ENCODE measurements at regions not wholly inside any gene's neighbourhood (a gene's known extent, or its start where the extent isn't known, plus 50 kb on each side); places are given as distances from the start of the nearest gene placed in this dataset.

- Histone ChIP-seq H3K9me3 (no peaks in the 10 kb centered on the region), H3K27me3 (no peaks in the 10 kb centered on the region), H3K27ac (no peak overlapping the region), H3K4me1 (no peaks in the 10 kb centered on the region), H3K36me3 (no peaks in the 10 kb centered on the region), H3K4me3 (no peak overlapping the region)
- TF ChIP-seq POLR2A (IDR thresholded peaks at IDR 0.05) (no peak), EP300 (IDR thresholded peaks at IDR 0.05) (no peak)
- no peak for DNase-seq (ENCODE audit: low spot score in 2 of 2)
- 40 to 45% methylated on average over 2 of the region's 2 CpGs for WGBS, 2 donors
Observed at GRCh38 chr3:66705076-66705475, 204.3 kb upstream of the LRIG1 start.

GRCh38 chr3:66706890-66707289, 206.1 kb upstream of the LRIG1 start:
- H3K27ac ChIP-seq, result no peak overlapping the region
- no peak for DNase-seq (ENCODE audit: low spot score in 2 of 2)
- TF ChIP-seq, protein P1, sequence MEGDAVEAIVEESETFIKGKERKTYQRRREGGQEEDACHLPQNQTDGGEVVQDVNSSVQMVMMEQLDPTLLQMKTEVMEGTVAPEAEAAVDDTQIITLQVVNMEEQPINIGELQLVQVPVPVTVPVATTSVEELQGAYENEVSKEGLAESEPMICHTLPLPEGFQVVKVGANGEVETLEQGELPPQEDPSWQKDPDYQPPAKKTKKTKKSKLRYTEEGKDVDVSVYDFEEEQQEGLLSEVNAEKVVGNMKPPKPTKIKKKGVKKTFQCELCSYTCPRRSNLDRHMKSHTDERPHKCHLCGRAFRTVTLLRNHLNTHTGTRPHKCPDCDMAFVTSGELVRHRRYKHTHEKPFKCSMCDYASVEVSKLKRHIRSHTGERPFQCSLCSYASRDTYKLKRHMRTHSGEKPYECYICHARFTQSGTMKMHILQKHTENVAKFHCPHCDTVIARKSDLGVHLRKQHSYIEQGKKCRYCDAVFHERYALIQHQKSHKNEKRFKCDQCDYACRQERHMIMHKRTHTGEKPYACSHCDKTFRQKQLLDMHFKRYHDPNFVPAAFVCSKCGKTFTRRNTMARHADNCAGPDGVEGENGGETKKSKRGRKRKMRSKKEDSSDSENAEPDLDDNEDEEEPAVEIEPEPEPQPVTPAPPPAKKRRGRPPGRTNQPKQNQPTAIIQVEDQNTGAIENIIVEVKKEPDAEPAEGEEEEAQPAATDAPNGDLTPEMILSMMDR (IDR thresholded peaks at IDR 0.05), result no peak
- no peak for TF ChIP-seq EP300 (IDR thresholded peaks at IDR 0.05)
- TF ChIP-seq POLR2A (IDR thresholded peaks at IDR 0.05), result no peak
- H3K4me1 ChIP-seq, result no peaks in the 10 kb centered on the region
- H3K27me3 ChIP-seq, result no peaks in the 10 kb centered on the region
- H3K4me3 ChIP-seq, result no peak overlapping the region
- 87 to 91% methylated on average over 3 of the region's 3 CpGs for WGBS, 2 donors
- no peaks in the 10 kb centered on the region for H3K9me3 ChIP-seq
- H3K36me3 ChIP-seq, result no peaks in the 10 kb centered on the region

DNA sequence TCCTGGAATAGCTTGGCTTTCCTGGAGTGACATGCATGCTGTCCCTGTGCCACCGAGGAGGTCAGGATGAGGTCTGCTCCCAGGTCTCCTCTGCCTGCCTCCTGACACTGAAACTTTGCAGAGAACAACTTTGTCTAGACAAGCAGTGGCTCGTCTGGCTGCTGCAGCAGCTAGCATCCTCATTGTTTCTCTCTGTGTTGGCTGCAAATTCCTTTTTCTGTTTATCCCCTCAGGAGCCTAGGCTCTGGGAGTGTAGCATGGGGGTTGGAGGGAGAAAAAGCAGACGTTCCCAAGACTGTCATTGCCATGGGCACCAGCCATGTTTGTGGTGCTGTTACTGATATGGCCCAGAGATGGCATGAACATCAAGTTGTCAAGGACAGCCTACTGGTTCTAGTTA, 208.7 kb upstream of the LRIG1 start:
- Histone ChIP-seq H3K4me1 (no peaks in the 10 kb centered on the region), H3K27me3 (no peaks in the 10 kb centered on the region), H3K9me3 (no peaks in the 10 kb centered on the region), H3K36me3 (no peaks in the 10 kb centered on the region), H3K4me3 (no peak overlapping the region), H3K27ac (no peak overlapping the region)
- no peak for TF ChIP-seq POLR2A (IDR thresholded peaks at IDR 0.05)
- no peak for TF ChIP-seq EP300 (IDR thresholded peaks at IDR 0.05)
- TF ChIP-seq, protein P1 (IDR thresholded peaks at IDR 0.05), result no peak
- no peak for DNase-seq (ENCODE audit: low spot score in 2 of 2)
- WGBS, 2 donors, result 30 to 34% methylated on average over 3 of the region's 3 CpGs

GRCh38 chr3:66712210-66712609, 211.4 kb upstream of the LRIG1 start:
- Histone ChIP-seq H3K4me3 (no peak overlapping the region), H3K9me3 (no peaks in the 10 kb centered on the region), H3K36me3 (no peaks in the 10 kb centered on the region), H3K27me3 (no peaks in the 10 kb centered on the region), H3K4me1 (no peaks in the 10 kb centered on the region), H3K27ac (no peak overlapping the region)
- no peak for DNase-seq (ENCODE audit: low spot score in 2 of 2)
- TF ChIP-seq POLR2A (IDR thresholded peaks at IDR 0.05), result no peak
- TF ChIP-seq, protein P1 (IDR thresholded peaks at IDR 0.05), result no peak
- no peak for TF ChIP-seq EP300 (IDR thresholded peaks at IDR 0.05)
- WGBS, 2 donors, result 60 to 68% methylated on average over 4 of the region's 4 CpGs

GRCh38 chr3:66713921-66714320, 213.1 kb upstream of the LRIG1 start:
- no peaks in the 10 kb centered on the region for H3K36me3 ChIP-seq
- 66% methylated on average over 2 of the region's 2 CpGs for WGBS, 2 donors
- TF ChIP-seq, protein P1 (IDR thresholded peaks at IDR 0.05), result no peak
- no peak for TF ChIP-seq EP300 (IDR thresholded peaks at IDR 0.05)
- TF ChIP-seq POLR2A (IDR thresholded peaks at IDR 0.05), result no peak

GRCh38 chr3:66715806-66716205, 215.0 kb upstream of the LRIG1 start:
- TF ChIP-seq EP300 (IDR thresholded peaks at IDR 0.05), result no peak
- no peak for TF ChIP-seq POLR2A (IDR thresholded peaks at IDR 0.05)
- H3K27me3 ChIP-seq, result no peaks in the 10 kb centered on the region
- H3K9me3 ChIP-seq, result no peaks in the 10 kb centered on the region
- no peak overlapping the region for H3K27ac ChIP-seq
- H3K36me3 ChIP-seq, result no peaks in the 10 kb centered on the region
- H3K4me1 ChIP-seq, result no peaks in the 10 kb centered on the region
- H3K4me3 ChIP-seq, result no peak overlapping the region
- DNase-seq (ENCODE audit: low spot score in 2 of 2), result no peak
- 83 to 88% methylated on average over 2 of the region's 2 CpGs for WGBS, 2 donors

More at GRCh38 chr3:66713921-66714320, 213.1 kb upstream of the LRIG1 start:
- Histone ChIP-seq H3K4me1 (no peaks in the 10 kb centered on the region), H3K27ac (no peak overlapping the region), H3K27me3 (no peaks in the 10 kb centered on the region), H3K9me3 (no peaks in the 10 kb centered on the region), H3K4me3 (no peak overlapping the region)
- DNase-seq (ENCODE audit: low spot score in 2 of 2), result no peak
